Astrocyte of the spinal cord (primary cell): ENCODE measurements at regions not wholly inside any gene's neighbourhood (a gene's known extent, or its start where the extent isn't known, plus 50 kb on each side); places are given as distances from the start of the nearest gene placed in this dataset.

Experiments
- DNase-seq: peaks from one replicate; pipeline ENCODE4 v3.0.0; 2011; ENCODE audit warnings: low read depth, low spot score
- H3K4me3 ChIP-seq: 2 replicates; pipeline ENCODE4 v1.5.1; 2011; ENCODE audit warnings: low read depth, mild to moderate bottlenecking, low read length, moderate library complexity
- in situ Hi-C: cut with HindIII; loops from 2 replicates; pipeline ENCODE4 v1.10.0; 2017; ENCODE audit warnings: low sequenced_read_pairs
- TF ChIP-seq, protein P1 (sequence below): IDR thresholded peaks from 2 replicates; pipeline ENCODE4 v1.5.1; 2012; ENCODE audit warnings: low read depth, mild to moderate bottlenecking, low read length, inconsistent platforms

DNA sequence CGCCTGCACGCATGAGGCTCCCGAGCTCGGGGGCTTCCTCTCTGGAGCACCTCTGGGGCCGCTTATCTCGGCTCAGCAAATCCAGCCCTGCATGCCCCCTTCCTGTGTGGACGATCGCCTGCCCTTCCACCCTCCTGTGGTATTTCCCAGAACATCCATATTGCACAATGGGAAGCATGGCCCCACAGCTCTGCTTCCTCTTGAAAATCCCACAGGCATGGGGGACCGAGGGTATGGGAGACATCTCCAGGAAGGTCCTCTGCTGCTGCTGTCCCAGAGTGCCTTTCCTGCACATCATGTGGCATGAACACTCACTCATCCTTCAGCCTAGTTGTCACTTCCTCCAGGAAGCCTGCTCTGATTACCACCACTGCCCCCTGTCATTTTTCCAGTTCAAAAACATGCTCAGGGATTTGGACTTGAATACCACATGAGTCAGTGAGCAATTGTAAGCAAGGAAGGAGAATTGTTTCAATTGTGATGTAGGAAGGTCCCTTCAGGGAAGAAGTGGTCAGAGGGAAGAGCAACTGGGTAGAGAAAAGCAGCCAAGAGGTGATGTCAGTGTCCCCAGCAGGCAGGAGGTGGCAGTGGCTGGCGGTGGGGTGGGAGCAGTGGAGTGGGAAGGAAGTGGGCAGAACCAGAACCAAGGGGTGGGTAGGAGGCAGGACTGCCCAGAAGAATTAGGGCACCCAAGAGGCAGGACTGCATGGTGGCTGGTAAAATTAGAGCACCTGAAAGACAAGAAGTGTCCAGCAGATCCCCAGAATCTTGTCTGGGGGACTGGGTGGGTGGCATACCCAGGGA lies 67.5 kb upstream of the ZMIZ1 start:
- TF ChIP-seq, protein P1, sequence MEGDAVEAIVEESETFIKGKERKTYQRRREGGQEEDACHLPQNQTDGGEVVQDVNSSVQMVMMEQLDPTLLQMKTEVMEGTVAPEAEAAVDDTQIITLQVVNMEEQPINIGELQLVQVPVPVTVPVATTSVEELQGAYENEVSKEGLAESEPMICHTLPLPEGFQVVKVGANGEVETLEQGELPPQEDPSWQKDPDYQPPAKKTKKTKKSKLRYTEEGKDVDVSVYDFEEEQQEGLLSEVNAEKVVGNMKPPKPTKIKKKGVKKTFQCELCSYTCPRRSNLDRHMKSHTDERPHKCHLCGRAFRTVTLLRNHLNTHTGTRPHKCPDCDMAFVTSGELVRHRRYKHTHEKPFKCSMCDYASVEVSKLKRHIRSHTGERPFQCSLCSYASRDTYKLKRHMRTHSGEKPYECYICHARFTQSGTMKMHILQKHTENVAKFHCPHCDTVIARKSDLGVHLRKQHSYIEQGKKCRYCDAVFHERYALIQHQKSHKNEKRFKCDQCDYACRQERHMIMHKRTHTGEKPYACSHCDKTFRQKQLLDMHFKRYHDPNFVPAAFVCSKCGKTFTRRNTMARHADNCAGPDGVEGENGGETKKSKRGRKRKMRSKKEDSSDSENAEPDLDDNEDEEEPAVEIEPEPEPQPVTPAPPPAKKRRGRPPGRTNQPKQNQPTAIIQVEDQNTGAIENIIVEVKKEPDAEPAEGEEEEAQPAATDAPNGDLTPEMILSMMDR: no peak
- no peak for DNase-seq
- in situ Hi-C loops: no loop called here
- H3K4me3 ChIP-seq: no peak overlapping the region

DNA sequence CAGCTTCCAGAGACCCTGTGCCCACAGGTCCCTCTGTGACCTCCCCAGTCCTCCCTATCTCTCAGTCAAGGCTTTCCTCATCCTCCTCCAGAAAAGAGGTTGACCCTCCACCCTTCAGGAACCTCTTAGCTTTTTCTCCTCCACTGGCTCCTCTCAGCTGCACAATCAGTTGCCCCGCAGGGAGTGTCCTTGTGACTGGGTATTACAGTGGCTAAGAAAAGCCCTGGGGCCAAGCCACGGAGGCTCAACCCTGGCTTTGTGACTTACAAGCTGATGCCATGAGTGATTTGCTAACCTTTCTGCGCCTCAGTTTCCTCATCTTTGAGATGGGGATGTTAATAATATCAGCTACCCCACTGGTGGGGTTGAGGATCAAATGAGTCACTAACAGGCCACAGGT lies 66.4 kb upstream of the ZMIZ1 start:
- TF ChIP-seq, protein P1: no peak
- H3K4me3 ChIP-seq: no peak overlapping the region
- no peak for DNase-seq
- in situ Hi-C loops: no loop called here

DNA sequence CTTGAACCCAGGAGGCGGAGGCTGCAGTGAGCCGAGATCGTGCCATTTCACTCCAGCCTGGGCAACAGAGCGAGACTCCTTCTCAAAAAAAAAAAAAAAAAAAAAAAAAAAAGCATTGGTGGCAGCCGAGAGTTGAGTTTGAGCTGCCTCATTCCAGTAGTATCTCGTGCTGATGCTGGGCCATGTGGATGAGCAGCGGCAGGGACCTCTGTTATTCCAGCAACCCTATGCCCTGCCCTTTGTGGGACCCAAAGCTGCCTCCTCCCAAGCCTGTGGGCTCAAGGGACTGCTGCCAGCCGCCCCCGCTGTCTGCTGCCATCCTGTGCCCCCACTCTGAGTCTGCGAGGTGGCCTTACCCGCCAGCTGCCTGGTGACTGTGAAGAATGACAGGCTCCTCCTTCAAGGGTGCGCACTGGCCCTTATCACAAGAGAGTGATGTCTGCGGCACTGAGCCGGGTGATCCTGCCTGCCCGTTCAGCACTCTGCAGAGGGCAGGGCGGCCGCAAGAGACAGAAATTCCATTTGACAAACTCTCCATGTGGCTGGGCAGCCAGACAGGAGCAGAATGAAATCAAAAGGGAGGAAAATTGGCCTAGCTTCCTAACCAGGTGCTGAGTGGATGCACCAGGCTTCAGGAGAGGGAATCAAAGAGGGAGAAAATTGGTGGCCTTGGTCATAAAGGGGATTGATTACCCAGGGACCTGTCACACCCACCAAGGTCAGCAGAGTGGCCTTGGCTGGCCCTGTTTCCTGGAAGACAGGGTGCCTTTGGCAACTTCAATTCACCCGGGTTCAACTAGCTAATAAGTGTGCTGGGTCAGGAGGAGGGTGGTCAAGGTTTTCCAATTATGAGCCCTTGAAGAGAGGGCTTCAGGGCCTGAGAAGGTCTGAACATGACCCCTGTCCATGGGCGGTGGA lies 65.3 kb upstream of the ZMIZ1 start:
- TF ChIP-seq, protein P1: no peak
- in situ Hi-C loops: no loop called here
- H3K4me3 ChIP-seq: no peak overlapping the region
- DNase-seq: no peak

DNA sequence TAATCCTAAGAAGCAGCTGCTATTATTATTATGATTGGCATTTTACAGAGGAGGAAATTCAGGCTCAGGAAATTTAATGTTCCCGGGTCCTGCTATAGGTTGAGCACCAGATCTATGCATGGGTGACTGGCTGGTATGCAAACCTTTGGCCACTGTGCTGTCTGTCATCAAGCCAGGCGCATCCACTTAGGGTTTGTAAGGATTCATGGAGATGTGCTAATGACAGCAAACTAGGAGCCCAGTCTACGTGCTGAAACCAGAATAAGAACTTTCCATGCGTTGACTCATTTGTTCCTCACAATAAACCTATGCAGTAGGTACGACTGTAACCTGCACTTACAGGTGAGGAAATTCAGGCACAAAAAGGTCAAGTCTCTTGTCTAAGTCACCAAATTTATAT lies 64.5 kb upstream of the ZMIZ1 start:
- TF ChIP-seq, protein P1: no peak
- H3K4me3 ChIP-seq: no peak overlapping the region
- in situ Hi-C loops: no loop called here
- no peak for DNase-seq

DNA sequence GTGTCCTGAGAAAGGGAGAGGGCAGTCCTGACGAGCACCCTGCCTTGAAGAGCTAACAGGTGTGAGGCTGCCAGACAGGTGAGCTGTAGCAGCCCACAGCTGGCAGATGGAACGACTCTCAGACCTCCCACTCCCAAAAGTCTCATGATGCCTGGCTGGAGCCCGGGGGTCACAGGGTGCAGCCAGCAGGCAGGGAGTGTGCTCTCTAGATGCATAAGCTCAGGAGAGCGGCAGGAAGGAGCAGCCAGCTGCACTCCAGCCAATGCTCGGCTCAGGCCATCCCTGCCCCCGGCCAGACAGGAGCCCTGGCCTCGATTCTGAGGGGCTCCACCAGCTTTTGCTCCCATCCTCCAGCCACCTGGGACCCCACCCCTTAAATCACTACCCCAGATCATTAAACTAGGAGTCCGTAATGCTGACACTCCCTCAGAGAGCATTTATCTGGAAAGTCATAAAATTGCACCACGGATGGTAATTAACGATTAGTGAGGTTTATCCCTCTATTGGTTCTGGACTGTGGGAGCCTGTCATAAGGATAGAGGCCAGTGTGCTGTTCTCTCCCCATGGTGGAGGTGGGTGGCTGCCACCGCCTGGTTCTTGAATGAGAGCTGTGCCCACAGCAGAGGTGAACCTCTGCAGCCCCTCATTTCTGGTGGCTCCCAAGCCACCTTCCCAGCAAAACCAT lies 63.5 kb upstream of the ZMIZ1 start:
- DNase-seq: no peak
- in situ Hi-C loops: no loop called here
- no peak overlapping the region for H3K4me3 ChIP-seq
- TF ChIP-seq, protein P1: no peak

DNA sequence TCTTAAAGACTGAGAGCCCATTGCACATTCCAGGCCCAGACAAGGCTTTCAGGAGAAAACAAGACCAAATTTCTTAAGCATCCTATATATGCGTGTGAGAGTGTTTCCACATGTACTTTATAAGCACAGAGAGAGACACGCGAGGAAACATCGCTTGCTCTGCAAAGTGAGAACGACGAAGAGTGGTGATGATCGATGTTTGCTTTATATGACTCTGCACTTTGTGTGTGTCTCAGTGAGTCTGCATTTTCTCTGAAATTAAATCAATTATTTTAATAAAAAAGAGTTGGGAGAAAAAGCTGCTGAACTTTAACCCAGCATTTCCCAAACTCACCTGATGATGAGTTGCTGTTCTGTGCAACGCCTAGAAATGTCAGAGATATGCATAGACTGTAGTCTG lies 61.7 kb upstream of the ZMIZ1 start:
- in situ Hi-C loops: no loop called here
- DNase-seq: no peak
- TF ChIP-seq, protein P1: no peak
- H3K4me3 ChIP-seq: no peak overlapping the region
